ENCODE measurements at regions not wholly inside any gene's neighbourhood (a gene's known extent, or its start where the extent isn't known, plus 50 kb on each side); places are given as distances from the start of the nearest gene placed in this dataset.

DNA sequence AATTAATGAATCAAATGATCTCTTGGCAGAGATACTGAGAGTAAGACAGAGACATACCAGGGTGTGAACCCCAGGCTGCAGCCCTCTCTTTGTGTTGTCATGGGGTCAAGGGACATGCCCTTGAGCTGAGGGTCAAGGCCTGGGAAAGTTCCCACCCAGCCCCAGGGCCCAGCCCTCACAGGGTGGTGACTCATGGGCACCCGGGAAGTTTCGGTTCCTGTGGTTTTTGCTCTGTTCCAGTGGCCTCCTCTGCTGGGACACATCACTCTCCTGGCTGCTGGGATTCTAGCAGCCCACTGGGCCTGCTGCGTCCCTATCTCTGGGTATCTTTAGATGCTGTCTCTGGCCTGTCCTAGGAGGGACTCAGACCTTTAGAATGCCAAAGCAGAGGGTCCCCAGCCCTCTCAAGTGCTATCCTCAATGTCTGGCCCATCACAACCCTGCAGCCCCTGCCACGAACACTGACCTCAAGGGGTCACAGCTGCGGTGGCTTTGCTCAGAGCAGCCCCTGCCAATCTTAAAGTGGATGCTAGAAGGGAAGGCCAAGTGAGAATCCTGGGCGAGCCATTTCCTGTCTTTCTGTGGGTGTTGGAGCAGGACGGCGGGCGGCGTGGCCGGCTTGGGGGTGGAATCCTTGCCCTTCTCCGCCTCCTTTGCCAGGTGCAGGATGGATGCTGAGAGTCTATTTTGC lies 148.4 kb upstream of the TLE3 start (continued):
- TF ChIP-seq, protein P1, sequence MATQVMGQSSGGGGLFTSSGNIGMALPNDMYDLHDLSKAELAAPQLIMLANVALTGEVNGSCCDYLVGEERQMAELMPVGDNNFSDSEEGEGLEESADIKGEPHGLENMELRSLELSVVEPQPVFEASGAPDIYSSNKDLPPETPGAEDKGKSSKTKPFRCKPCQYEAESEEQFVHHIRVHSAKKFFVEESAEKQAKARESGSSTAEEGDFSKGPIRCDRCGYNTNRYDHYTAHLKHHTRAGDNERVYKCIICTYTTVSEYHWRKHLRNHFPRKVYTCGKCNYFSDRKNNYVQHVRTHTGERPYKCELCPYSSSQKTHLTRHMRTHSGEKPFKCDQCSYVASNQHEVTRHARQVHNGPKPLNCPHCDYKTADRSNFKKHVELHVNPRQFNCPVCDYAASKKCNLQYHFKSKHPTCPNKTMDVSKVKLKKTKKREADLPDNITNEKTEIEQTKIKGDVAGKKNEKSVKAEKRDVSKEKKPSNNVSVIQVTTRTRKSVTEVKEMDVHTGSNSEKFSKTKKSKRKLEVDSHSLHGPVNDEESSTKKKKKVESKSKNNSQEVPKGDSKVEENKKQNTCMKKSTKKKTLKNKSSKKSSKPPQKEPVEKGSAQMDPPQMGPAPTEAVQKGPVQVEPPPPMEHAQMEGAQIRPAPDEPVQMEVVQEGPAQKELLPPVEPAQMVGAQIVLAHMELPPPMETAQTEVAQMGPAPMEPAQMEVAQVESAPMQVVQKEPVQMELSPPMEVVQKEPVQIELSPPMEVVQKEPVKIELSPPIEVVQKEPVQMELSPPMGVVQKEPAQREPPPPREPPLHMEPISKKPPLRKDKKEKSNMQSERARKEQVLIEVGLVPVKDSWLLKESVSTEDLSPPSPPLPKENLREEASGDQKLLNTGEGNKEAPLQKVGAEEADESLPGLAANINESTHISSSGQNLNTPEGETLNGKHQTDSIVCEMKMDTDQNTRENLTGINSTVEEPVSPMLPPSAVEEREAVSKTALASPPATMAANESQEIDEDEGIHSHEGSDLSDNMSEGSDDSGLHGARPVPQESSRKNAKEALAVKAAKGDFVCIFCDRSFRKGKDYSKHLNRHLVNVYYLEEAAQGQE (IDR thresholded peaks at IDR 0.05; ENCODE audit: borderline replicate concordance): no peak
- TF ChIP-seq, protein P1 (CRISPR knock-in tag; IDR thresholded peaks at IDR 0.05; ENCODE audit: low read depth): no peak
- TF ChIP-seq ZNF695 (CRISPR knock-in tag; IDR thresholded peaks at IDR 0.05) (no peak), TAL1 (IDR thresholded peaks at IDR 0.05) (no peak), EP300 (IDR thresholded peaks at IDR 0.05; ENCODE audit: low read length) (no peak), KAT2B (IDR thresholded peaks at IDR 0.05; ENCODE audit: low read depth, low read length) (no peak), FOXA1 (IDR thresholded peaks at IDR 0.05; ENCODE audit: borderline replicate concordance) (no peak), ESRRA (IDR thresholded peaks at IDR 0.05; ENCODE audit: borderline replicate concordance, low read depth) (peak; percentile 69; the same call in 1 of the 2 replicates), MAFF (IDR thresholded peaks at IDR 0.05; ENCODE audit: low read length) (no peak), POLR3A (IDR thresholded peaks at IDR 0.05; ENCODE audit: borderline replicate concordance, extremely low read depth, insufficient read depth, insufficient read length) (no peak), ZNF175 (CRISPR knock-in tag; IDR thresholded peaks at IDR 0.05; ENCODE audit: low read depth) (no peak)
- TF ChIP-seq, protein P2, sequence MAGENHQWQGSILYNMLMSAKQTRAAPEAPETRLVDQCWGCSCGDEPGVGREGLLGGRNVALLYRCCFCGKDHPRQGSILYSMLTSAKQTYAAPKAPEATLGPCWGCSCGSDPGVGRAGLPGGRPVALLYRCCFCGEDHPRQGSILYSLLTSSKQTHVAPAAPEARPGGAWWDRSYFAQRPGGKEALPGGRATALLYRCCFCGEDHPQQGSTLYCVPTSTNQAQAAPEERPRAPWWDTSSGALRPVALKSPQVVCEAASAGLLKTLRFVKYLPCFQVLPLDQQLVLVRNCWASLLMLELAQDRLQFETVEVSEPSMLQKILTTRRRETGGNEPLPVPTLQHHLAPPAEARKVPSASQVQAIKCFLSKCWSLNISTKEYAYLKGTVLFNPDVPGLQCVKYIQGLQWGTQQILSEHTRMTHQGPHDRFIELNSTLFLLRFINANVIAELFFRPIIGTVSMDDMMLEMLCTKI (IDR thresholded peaks at IDR 0.05; ENCODE audit: partially characterized antibody): no peak
- TF ChIP-seq, protein P3, sequence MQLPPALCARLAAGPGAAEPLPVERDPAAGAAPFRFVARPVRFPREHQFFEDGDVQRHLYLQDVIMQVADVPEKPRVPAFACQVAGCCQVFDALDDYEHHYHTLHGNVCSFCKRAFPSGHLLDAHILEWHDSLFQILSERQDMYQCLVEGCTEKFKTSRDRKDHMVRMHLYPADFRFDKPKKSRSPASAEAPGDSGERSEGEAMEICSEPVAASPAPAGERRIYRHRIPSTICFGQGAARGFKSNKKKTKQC (CRISPR knock-in tag; IDR thresholded peaks at IDR 0.05): no peak
- TF ChIP-seq, protein P4, sequence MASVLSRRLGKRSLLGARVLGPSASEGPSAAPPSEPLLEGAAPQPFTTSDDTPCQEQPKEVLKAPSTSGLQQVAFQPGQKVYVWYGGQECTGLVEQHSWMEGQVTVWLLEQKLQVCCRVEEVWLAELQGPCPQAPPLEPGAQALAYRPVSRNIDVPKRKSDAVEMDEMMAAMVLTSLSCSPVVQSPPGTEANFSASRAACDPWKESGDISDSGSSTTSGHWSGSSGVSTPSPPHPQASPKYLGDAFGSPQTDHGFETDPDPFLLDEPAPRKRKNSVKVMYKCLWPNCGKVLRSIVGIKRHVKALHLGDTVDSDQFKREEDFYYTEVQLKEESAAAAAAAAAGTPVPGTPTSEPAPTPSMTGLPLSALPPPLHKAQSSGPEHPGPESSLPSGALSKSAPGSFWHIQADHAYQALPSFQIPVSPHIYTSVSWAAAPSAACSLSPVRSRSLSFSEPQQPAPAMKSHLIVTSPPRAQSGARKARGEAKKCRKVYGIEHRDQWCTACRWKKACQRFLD (CRISPR knock-in tag; IDR thresholded peaks at IDR 0.05): no peak
- TF ChIP-seq, protein P5, sequence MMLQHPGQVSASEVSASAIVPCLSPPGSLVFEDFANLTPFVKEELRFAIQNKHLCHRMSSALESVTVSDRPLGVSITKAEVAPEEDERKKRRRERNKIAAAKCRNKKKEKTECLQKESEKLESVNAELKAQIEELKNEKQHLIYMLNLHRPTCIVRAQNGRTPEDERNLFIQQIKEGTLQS (IDR thresholded peaks at IDR 0.05): peak; percentile 37; the same call in 1 of the 2 replicates
- TF ChIP-seq, protein P5 (CRISPR knock-in tag; conservative IDR thresholded peaks at IDR 0.05): no peak
